Spleen (tissue), 11 donors: ENCODE measurements at regions not wholly inside any gene's neighbourhood (a gene's known extent, or its start where the extent isn't known, plus 50 kb on each side); places are given as distances from the start of the nearest gene placed in this dataset.

Experiments used
- DNase-seq: peaks from one replicate; pipeline ENCODE4 v3.0.0-alpha.2; 2020
- H3K27ac ChIP-seq, 8 donors: fragments of 200-600 bp; sonication (generic) in 7 of 8; 1 replicate in 4 of 8; 2 replicates in 4 of 8; pipeline versions ENCODE4 v1.5.0 to v1.8.0; 2016 to 2021; ENCODE audit warnings: inconsistent platforms in 4 of 8, mild to moderate bottlenecking in 4 of 8, moderate library complexity in 1 of 8
- H3K27me3 ChIP-seq, 7 donors: fragments of 200-600 bp; sonication (generic) in 6 of 7; replicated peaks in 1 of 7; 1 replicate in 4 of 7; 2 replicates in 3 of 7; pipeline versions ENCODE4 v1.5.0 to v1.8.0; 2016 to 2021; ENCODE audit warnings: inconsistent platforms in 3 of 7, mild to moderate bottlenecking in 1 of 7
- H3K36me3 ChIP-seq, 6 donors: fragments of 200-600 bp; sonication (generic) in 5 of 6; 1 replicate in 4 of 6; 2 replicates in 2 of 6; pipeline versions ENCODE4 v1.5.0 to v1.8.0; 2016 to 2021; ENCODE audit warnings: inconsistent platforms in 2 of 6
- H3K4me1 ChIP-seq, 6 donors: fragments of 200-600 bp; sonication (generic) in 5 of 6; 1 replicate in 3 of 6; 2 replicates in 3 of 6; pipeline versions ENCODE4 v1.5.0 to v1.8.0; 2016 to 2021; ENCODE audit warnings: inconsistent platforms in 3 of 6
- H3K4me3 ChIP-seq, 8 donors: fragments of 200-600 bp; sonication (generic) in 7 of 8; 1 replicate in 4 of 8; 2 replicates in 4 of 8; pipeline versions ENCODE4 v1.5.0 to v1.8.0; 2016 to 2021; ENCODE audit warnings: inconsistent platforms in 4 of 8, mild to moderate bottlenecking in 4 of 8, moderate library complexity in 2 of 8
- H3K9me3 ChIP-seq, 8 donors: fragments of 200-600 bp; sonication (generic) in 7 of 8; 1 replicate in 4 of 8; 2 replicates in 4 of 8; pipeline versions ENCODE4 v1.5.0 to v1.8.0; 2016 to 2021; ENCODE audit warnings: inconsistent platforms in 4 of 8
- POLR2A ChIP-seq, 3 donors: fragments of 450-650 bp; IDR thresholded peaks; one replicate each; pipeline ENCODE4 v1.5.1; 2017; ENCODE audit warnings: antibody characterized with exemption in 3 of 3, mild to moderate bottlenecking in 1 of 3
- POLR2AphosphoS5 ChIP-seq, 3 donors: sonication (generic); formaldehyde crosslinking; IDR thresholded peaks; one replicate each; pipeline ENCODE4 v1.5.1; 2017; ENCODE audit warnings: antibody characterized with exemption in 3 of 3
- WGBS, 5 donors: extraction: QIAGEN DNeasy Blood & Tissue Kit in 3 of 5; methylation state at CpG; one replicate each; pipeline versions ENCODE4 v1.1.5 to v1.1.7; 2013 to 2018; 5-methylcytosine and 5-hydroxymethylcytosine counted together
- intact Hi-C: fragments of 100-400 bp; cut with DNase I; formaldehyde crosslinking; loops from one replicate; pipeline ENCODE4 v1.15.0; 2023; ENCODE audit warnings: low total_unique reads
- TF ChIP-seq, protein P1 (sequence below), 11 experiments: fragments of 200-600 bp in 7 of 11; fragments of 450-650 bp in 4 of 11; sonication (generic) in 4 of 11; IDR thresholded peaks in 8 of 11; conservative IDR thresholded peaks in 3 of 11; 1 replicate in 7 of 11; 2 replicates in 4 of 11; pipeline versions ENCODE4 v1.4.0 to v1.8.0; 2016 to 2021; ENCODE audit warnings: antibody characterized with exemption in 11 of 11, inconsistent platforms in 4 of 11, mild to moderate bottlenecking in 1 of 11
- donor health status: healthy with polysubstance abuse.
- donor health status: DM: no; HTN: no; CAD: no; lungs with moderate emphysema.
- donor health status: DM: no; HTN: no; CAD: no.
- donor health status: Bipolar disorder and iron deficiency.
- donor health status: healthy.
- donor health status: DM: no; HTN: no; CAD: no.
- donor health status: DM: yes; HTN: yes; CAD: no.

DNA sequence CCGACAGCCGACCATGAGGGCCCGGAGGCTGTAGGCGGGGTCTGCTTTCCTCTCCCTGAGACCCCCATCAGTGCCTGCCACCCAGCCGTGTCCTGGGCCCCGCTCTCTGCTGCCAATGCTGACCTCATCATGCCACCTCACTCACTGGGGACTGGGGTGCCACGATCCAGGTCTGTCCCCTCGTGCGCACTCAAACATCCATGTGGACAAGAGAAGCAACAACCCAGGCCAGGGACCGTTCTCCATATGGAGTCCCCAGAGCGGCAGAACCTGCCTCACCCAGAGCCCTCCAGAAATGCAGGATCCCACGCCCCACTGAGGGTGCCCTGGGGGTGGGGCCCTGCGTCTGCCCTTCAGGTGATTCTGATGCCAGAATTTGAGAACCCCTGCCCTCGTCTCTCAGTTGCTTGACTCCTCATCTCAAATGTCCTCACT, 210.0 kb upstream of the PPP2R2D start:
- DNase-seq = peak; percentile 66
- Histone ChIP-seq H3K4me3 (no peak overlapping the region), H3K27ac (no peak overlapping the region), H3K9me3 (no peaks in the 10 kb centered on the region), H3K27me3 (peaks cover 0 to 34% (median 0%) of the 10 kb centered on the region in 7 donors), H3K4me1 (no peaks in the 10 kb centered on the region), H3K36me3 (no peaks in the 10 kb centered on the region)
- intact Hi-C loops = no loop called here
- TF ChIP-seq POLR2A (IDR thresholded peaks at IDR 0.05) = no peak
- TF ChIP-seq, protein P1, sequence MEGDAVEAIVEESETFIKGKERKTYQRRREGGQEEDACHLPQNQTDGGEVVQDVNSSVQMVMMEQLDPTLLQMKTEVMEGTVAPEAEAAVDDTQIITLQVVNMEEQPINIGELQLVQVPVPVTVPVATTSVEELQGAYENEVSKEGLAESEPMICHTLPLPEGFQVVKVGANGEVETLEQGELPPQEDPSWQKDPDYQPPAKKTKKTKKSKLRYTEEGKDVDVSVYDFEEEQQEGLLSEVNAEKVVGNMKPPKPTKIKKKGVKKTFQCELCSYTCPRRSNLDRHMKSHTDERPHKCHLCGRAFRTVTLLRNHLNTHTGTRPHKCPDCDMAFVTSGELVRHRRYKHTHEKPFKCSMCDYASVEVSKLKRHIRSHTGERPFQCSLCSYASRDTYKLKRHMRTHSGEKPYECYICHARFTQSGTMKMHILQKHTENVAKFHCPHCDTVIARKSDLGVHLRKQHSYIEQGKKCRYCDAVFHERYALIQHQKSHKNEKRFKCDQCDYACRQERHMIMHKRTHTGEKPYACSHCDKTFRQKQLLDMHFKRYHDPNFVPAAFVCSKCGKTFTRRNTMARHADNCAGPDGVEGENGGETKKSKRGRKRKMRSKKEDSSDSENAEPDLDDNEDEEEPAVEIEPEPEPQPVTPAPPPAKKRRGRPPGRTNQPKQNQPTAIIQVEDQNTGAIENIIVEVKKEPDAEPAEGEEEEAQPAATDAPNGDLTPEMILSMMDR (IDR thresholded peaks at IDR 0.05 in 8 of 11, conservative IDR thresholded peaks at IDR 0.05 in 3 of 11) = no peak
- TF ChIP-seq POLR2AphosphoS5 (IDR thresholded peaks at IDR 0.05) = no peak
- 73 to 90% (median 85%) methylated on average over 5 to 14 of the region's 14 CpGs for WGBS, 5 donors

DNA sequence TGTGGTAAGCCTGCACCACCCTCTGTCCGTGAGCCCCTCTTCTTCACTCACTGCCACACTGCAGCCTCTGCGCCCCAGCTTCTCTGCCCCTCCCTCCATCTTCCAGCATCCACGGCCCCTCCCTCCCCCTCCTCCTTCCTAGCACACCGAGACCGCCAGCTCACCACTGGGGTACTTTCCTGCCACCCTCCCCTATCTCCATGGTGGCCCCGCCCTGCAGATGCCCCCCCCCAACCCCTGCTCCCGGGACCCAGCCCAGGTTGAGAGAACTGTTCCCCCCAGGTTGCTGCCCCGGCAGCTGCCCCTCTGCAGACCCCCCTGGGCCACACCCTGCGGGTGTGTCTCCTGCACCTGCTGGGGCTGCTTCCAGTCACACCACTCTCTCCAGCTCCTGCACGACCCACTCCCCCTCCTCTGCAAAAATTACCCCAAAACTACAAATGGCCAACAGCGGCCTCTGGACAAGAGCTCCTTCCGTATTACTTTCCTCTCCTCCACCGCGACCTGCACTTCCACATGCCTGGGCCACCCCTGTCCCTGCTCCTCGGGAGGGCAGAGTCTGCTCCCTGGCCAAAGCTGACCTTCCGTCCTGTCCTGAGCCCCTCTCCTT, 209.2 kb upstream of the PPP2R2D start:
- no peak overlapping the region for H3K27ac ChIP-seq
- WGBS, 5 donors = 75 to 85% (median 78%) methylated on average over 15 to 16 of the region's 16 CpGs
- no peaks in the 10 kb centered on the region for H3K4me1 ChIP-seq
- no peaks in the 10 kb centered on the region for H3K36me3 ChIP-seq
- H3K27me3 ChIP-seq = peaks cover 0 to 34% (median 0%) of the 10 kb centered on the region in 7 donors
- intact Hi-C loops = no loop called here
- TF ChIP-seq POLR2AphosphoS5 (IDR thresholded peaks at IDR 0.05) (no peak), POLR2A (IDR thresholded peaks at IDR 0.05) (no peak)
- TF ChIP-seq, protein P1 (IDR thresholded peaks at IDR 0.05 in 8 of 11, conservative IDR thresholded peaks at IDR 0.05 in 3 of 11) = no peak
- H3K9me3 ChIP-seq = no peaks in the 10 kb centered on the region
- peak; percentile 43 for DNase-seq
- H3K4me3 ChIP-seq = no peak overlapping the region

GRCh38 chr10:131692176-131692575, 208.6 kb upstream of the PPP2R2D start:
- Histone ChIP-seq H3K36me3 (no peaks in the 10 kb centered on the region), H3K27ac (no peak overlapping the region), H3K27me3 (peaks cover 0 to 34% (median 0%) of the 10 kb centered on the region in 7 donors), H3K9me3 (no peaks in the 10 kb centered on the region), H3K4me1 (no peaks in the 10 kb centered on the region), H3K4me3 (no peak overlapping the region)
- TF ChIP-seq POLR2AphosphoS5 (IDR thresholded peaks at IDR 0.05) = no peak
- 67 to 77% (median 70%) methylated on average over 12 of the region's 12 CpGs for WGBS, 5 donors
- intact Hi-C loops = no loop called here
- DNase-seq = peak; percentile 42

- TF ChIP-seq POLR2A (IDR thresholded peaks at IDR 0.05) (no peak), POLR2AphosphoS5 (IDR thresholded peaks at IDR 0.05) (no peak)
- TF ChIP-seq, protein P1 (IDR thresholded peaks at IDR 0.05 in 8 of 11, conservative IDR thresholded peaks at IDR 0.05 in 3 of 11) = no peak
- 54 to 65% (median 62%) methylated on average over 10 to 11 of the region's 11 CpGs for WGBS, 5 donors
- no peaks in the 10 kb centered on the region for H3K4me1 ChIP-seq
- no peaks in the 10 kb centered on the region for H3K36me3 ChIP-seq
- H3K27ac ChIP-seq = no peak overlapping the region
- DNase-seq = peak; percentile 54
- intact Hi-C loops = no loop called here
- peaks cover 0 to 34% (median 0%) of the 10 kb centered on the region in 7 donors for H3K27me3 ChIP-seq
- no peaks in the 10 kb centered on the region for H3K9me3 ChIP-seq
- no peak overlapping the region for H3K4me3 ChIP-seq
These were observed 208.0 kb upstream of the PPP2R2D start for GRCh38 chr10:131692686-131693334.
